Natural killer cell treated with Interleukin-12 subunit alpha and Interleukin-12 subunit beta and Interleukin-15 and Interleukin-18, amount 100 ng/mL, for 72 hours (primary cell): ENCODE measurements at regions not wholly inside any gene's neighbourhood (a gene's known extent, or its start where the extent isn't known, plus 50 kb on each side); places are given as distances from the start of the nearest gene placed in this dataset.

Experiments used
- ATAC-seq, 2 donors: fragments of 150-1000 bp; cut with Tn5 transposase in 1 of 2; sonication (Bioruptor Pico), chemical (Tn5 transposase) in 1 of 2; 2 replicates each; pipeline ENCODE4 v1.10.0; 2021
- DNase-seq: peaks from one replicate; pipeline ENCODE4 v3.0.0; 2022; ENCODE audit warnings: low spot score
- H3K27ac Mint-ChIP-seq, 2 donors: 1 replicate in 1 of 2; 2 replicates in 1 of 2; pipeline ENCODE4 v1.8.0; 2022; ENCODE audit warnings: mixed read lengths in 2 of 2, mild to moderate bottlenecking in 1 of 2, moderate library complexity in 1 of 2
- H3K27me3 Mint-ChIP-seq, 2 donors: 1 replicate in 1 of 2; 2 replicates in 1 of 2; pipeline ENCODE4 v1.8.0; 2022; ENCODE audit warnings: mixed read lengths in 2 of 2
- H3K36me3 Mint-ChIP-seq: one replicate; pipeline ENCODE4 v1.8.0; 2022; ENCODE audit warnings: mixed read lengths
- H3K4me1 Mint-ChIP-seq, 2 donors: 1 replicate in 1 of 2; 2 replicates in 1 of 2; pipeline ENCODE4 v1.8.0; 2022; ENCODE audit warnings: low read depth in 2 of 2, mixed read lengths in 2 of 2, mild to moderate bottlenecking in 1 of 2
- H3K4me3 Mint-ChIP-seq: one replicate; pipeline ENCODE4 v1.8.0; 2022; ENCODE audit warnings: mixed read lengths
- H3K9me3 Mint-ChIP-seq: 2 replicates; pipeline ENCODE4 v1.8.0; 2022; ENCODE audit warnings: mixed read lengths

DNA sequence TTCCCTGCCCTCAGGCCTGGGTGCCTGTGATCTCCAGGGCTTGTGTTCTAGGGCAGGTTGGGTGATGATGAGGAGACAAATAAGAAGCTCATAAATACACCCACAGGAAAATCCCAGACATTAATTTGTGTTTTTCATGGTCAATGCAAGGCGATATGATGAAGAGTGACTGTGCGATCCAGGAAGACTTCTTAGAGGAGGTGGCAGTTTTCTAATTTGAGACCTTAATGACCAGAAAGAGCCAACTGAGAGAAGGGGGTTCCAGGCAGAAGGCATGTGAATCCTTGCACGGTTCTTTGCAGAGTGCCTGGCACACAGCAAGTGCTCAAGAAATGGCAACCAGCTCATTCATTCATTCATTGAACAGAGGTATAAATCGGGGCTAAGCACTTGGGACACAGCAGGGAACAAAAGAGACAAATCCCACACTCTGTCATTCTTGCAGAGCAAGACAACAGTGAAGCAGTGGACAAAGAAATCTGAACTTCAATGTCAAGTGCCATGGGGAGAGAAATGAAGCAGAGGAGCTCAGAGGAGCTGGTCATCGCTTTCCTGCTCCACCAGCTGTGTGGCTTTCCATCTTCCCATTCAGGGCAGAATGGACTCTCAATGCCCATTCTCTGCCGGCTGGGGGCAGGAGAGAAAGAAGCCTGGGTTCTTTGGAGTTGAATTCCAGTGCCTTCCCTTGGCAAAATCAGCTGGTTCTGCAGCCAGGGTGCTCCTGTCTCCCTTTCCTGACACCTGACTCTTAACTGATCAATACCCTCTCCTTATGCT lies 128.3 kb downstream of the AACS start:
- no peak for DNase-seq
- H3K36me3 Mint-ChIP-seq = no peaks in the 10 kb centered on the region
- no peaks in the 10 kb centered on the region for H3K9me3 Mint-ChIP-seq
- H3K4me1 Mint-ChIP-seq = no peaks in the 10 kb centered on the region
- ATAC-seq = no peak
- H3K27ac Mint-ChIP-seq = no peak overlapping the region
- H3K4me3 Mint-ChIP-seq = no peak overlapping the region
- peaks cover 59 to 64% of the 10 kb centered on the region in 2 donors for H3K27me3 Mint-ChIP-seq

GRCh38 chr12:125194163-125194773 lies 129.0 kb downstream of the AACS start:
- ATAC-seq = no peak

DNA sequence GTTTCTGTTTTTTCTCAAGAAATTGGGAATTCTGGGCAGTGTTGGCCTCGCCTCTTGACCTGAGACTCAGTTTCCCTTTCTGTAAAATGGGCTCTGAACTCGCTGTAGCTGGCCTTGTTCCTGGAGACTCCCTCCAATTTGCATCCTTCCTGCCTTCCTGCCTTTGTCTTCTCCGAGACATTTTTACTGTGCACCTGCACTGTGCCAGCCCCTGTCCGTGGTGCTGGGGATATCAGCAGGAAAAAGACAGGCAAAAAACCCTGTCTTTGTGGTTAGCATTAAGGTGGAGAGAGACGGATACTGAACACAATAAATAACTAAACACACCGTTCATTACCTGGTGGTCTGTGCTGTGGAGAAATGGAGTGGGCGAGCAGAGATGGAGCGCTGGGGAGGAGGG lies 129.8 kb downstream of the AACS start:
- no peaks in the 10 kb centered on the region for H3K4me1 Mint-ChIP-seq
- no peaks in the 10 kb centered on the region for H3K9me3 Mint-ChIP-seq
- ATAC-seq (no peak), DNase-seq (no peak)
- H3K4me3 Mint-ChIP-seq = no peak overlapping the region
- no peak overlapping the region for H3K27ac Mint-ChIP-seq
- H3K36me3 Mint-ChIP-seq = no peaks in the 10 kb centered on the region
- peaks cover 62 to 64% of the 10 kb centered on the region in 2 donors for H3K27me3 Mint-ChIP-seq

More at GRCh38 chr12:125194163-125194773, 129.0 kb downstream of the AACS start:
- H3K27me3 Mint-ChIP-seq = peaks cover 58 to 61% of the 10 kb centered on the region in 2 donors
- no peaks in the 10 kb centered on the region for H3K4me1 Mint-ChIP-seq
- no peaks in the 10 kb centered on the region for H3K9me3 Mint-ChIP-seq
- H3K4me3 Mint-ChIP-seq = no peak overlapping the region
- H3K27ac Mint-ChIP-seq = no peak overlapping the region
- H3K36me3 Mint-ChIP-seq = no peaks in the 10 kb centered on the region
- DNase-seq = peak; percentile 12

- DNase-seq (no peak), ATAC-seq (no peak)
- Mint-ChIP-seq H3K27ac (no peak overlapping the region), H3K9me3 (no peaks in the 10 kb centered on the region), H3K36me3 (no peaks in the 10 kb centered on the region), H3K4me3 (no peak overlapping the region), H3K27me3 (peaks cover 53 to 70% of the 10 kb centered on the region in 2 donors), H3K4me1 (no peaks in the 10 kb centered on the region)
These were observed 132.1 kb downstream of the AACS start for GRCh38 chr12:125197326-125197725.

- H3K27me3 Mint-ChIP-seq = peaks cover 43 to 67% of the 10 kb centered on the region in 2 donors
- H3K4me3 Mint-ChIP-seq = no peak overlapping the region
- no peaks in the 10 kb centered on the region for H3K36me3 Mint-ChIP-seq
- no peak overlapping the region for H3K27ac Mint-ChIP-seq
- no peaks in the 10 kb centered on the region for H3K9me3 Mint-ChIP-seq
- ATAC-seq = no peak
- H3K4me1 Mint-ChIP-seq = no peaks in the 10 kb centered on the region
- no peak for DNase-seq
These were observed 133.4 kb downstream of the AACS start for GRCh38 chr12:125198652-125199051.

- no peak for DNase-seq
- ATAC-seq = no peak
- Mint-ChIP-seq H3K27ac (no peak overlapping the region), H3K4me3 (no peak overlapping the region), H3K4me1 (no peaks in the 10 kb centered on the region), H3K36me3 (no peaks in the 10 kb centered on the region), H3K27me3 (peaks cover 27 to 57% of the 10 kb centered on the region in 2 donors), H3K9me3 (no peaks in the 10 kb centered on the region)
These were observed 135.9 kb downstream of the AACS start for GRCh38 chr12:125201090-125201489.

GRCh38 chr12:125201940-125202339 lies 136.7 kb downstream of the AACS start:
- ATAC-seq (no peak), DNase-seq (no peak)
- Mint-ChIP-seq H3K36me3 (no peaks in the 10 kb centered on the region), H3K9me3 (no peaks in the 10 kb centered on the region), H3K27me3 (peaks cover 28 to 60% of the 10 kb centered on the region in 2 donors), H3K4me3 (no peak overlapping the region), H3K4me1 (no peaks in the 10 kb centered on the region), H3K27ac (no peak overlapping the region)

- no peaks in the 10 kb centered on the region for H3K9me3 Mint-ChIP-seq
- peaks cover 24 to 60% of the 10 kb centered on the region in 2 donors for H3K27me3 Mint-ChIP-seq
- no peak overlapping the region for H3K4me3 Mint-ChIP-seq
- DNase-seq (no peak), ATAC-seq (no peak)
- no peaks in the 10 kb centered on the region for H3K4me1 Mint-ChIP-seq
- no peaks in the 10 kb centered on the region for H3K36me3 Mint-ChIP-seq
- no peak overlapping the region for H3K27ac Mint-ChIP-seq
These were observed 137.2 kb downstream of the AACS start for GRCh38 chr12:125202421-125202820.

DNA sequence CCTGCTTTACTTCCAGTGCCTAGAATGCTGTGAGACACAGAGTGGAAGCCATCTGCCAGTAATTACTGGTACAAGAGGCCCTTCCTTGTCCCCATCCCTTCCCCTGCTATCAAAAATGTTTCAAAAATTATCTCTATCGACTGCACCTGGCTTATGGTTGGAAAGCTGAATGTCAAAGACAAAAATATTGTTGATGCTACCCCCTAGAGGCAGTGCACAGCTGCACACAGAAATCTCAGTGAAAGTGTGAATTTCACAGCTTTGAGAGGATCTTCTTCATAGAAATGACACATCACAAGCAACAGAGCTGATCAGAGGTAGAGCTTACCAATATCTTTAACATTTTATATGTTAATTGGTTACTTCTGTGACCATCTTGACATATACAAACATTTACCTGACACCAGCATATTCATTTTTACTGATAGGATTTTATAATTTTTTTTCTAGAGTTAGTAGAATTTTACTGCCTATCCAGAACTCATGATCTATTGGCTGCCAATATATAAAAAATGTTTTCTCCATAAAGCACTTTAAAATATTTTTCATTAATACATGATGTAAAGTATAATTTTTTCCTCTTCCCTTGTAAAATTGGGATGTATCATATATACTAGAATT lies 138.0 kb downstream of the AACS start:
- peak in 1 of 2 donors; percentile 41 for ATAC-seq
- H3K4me3 Mint-ChIP-seq = no peak overlapping the region

DNA sequence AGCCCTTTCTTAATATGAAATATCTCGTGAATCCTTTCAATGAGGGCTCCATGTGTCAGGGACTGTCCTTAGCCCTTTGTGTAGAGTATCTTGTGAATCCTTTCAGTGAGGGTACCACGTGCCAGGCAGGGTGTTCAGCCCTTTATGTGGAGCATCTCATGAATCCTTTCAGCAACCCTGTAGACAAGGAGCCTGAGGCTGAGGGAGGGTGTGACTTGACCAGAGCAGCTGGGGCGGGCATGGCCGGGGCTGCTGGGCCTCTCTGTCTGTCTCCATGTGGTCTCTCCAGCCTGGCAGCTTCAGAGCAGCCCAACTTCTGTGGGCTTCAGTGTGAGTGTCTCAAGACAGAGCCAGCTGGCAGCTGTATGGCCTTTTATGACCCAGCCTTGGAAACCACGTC lies 140.2 kb downstream of the AACS start:
- DNase-seq (no peak), ATAC-seq (peak in 1 of 2 donors; percentile 40)
- H3K27ac Mint-ChIP-seq = no peak overlapping the region
- H3K4me3 Mint-ChIP-seq = no peak overlapping the region
- H3K36me3 Mint-ChIP-seq = no peaks in the 10 kb centered on the region
- H3K4me1 Mint-ChIP-seq = peaks cover 0 to 6% of the 10 kb centered on the region in 2 donors
- peaks cover 21 to 51% of the 10 kb centered on the region in 2 donors for H3K27me3 Mint-ChIP-seq
- H3K9me3 Mint-ChIP-seq = no peaks in the 10 kb centered on the region

More for the DNA sequence above, 138.0 kb downstream of the AACS start:
- Mint-ChIP-seq H3K27ac (no peak overlapping the region), H3K27me3 (peaks cover 24 to 59% of the 10 kb centered on the region in 2 donors), H3K36me3 (no peaks in the 10 kb centered on the region), H3K4me1 (no peaks in the 10 kb centered on the region), H3K9me3 (no peaks in the 10 kb centered on the region)
- no peak for DNase-seq

DNA sequence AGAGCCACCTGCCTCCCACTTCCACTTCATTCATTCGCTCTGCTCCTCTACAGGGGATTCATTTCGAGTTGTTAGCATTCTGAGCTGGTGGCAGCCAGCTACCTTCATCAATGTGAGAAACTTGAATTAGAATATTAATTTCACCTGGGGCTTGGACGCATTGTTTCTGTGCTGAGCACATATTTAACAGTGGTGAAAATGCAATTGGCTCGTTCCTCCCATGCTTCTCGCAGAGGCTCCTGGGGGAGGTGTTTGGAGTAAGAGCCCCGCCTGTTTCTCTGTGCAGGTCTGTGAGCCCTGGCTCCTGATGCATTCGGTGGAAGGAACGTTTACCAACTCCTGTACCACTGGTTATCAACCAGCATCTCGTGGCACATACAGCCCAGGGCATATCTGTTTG lies 141.5 kb downstream of the AACS start:
- Mint-ChIP-seq H3K27me3 (peaks cover 21 to 42% of the 10 kb centered on the region in 2 donors), H3K4me1 (peaks cover 0 to 8% of the 10 kb centered on the region in 2 donors), H3K36me3 (no peaks in the 10 kb centered on the region), H3K9me3 (no peaks in the 10 kb centered on the region), H3K27ac (no peak overlapping the region), H3K4me3 (no peak overlapping the region)
- DNase-seq = no peak
- ATAC-seq = no peak

DNA sequence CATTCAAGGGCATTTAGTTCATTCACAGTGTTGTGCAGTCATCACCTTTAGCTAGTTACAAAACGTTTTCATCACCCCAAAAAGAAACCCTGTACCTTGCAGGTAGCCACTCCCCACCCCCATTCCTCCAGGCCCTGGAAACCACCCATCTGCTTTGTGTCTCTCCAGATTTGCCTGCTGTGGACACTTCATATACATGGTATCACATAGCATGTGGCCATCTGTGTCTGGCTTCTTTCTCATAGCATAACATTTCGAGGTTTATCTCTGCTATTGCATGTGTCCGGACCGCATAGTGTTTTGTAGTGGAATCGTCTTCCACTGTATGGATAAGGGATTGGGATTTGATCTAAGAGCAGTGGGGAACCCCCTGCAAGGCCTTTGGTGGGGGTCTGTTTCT lies 143.1 kb downstream of the AACS start:
- Mint-ChIP-seq H3K36me3 (no peaks in the 10 kb centered on the region), H3K9me3 (no peaks in the 10 kb centered on the region), H3K4me1 (peaks cover 0 to 8% of the 10 kb centered on the region in 2 donors), H3K27ac (no peak overlapping the region), H3K4me3 (no peak overlapping the region), H3K27me3 (peaks cover 26 to 27% of the 10 kb centered on the region in 2 donors)
- ATAC-seq (no peak), DNase-seq (no peak)

DNA sequence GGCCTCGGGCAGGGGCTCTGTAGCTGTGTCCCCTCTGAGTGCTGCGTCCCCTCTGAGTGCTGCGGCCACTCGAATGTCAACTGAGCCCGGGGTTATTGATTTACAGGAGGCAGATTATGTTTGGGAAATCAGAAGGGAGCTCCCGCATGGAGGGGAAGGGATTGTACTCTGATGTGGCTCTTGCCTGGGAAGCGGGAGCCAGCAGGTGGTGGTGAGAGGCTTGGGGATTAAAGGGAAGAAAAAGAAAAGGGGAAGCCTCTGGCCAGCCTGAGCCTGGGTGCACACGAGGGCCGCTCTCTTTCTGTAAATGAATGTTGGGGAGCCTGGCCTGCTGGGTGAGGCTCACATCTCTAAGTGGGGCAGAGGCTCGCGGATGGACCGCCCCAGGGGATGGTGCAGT lies 143.7 kb downstream of the AACS start:
- H3K4me3 Mint-ChIP-seq = no peak overlapping the region
- H3K36me3 Mint-ChIP-seq = no peaks in the 10 kb centered on the region
- H3K9me3 Mint-ChIP-seq = no peaks in the 10 kb centered on the region
- H3K27me3 Mint-ChIP-seq = peaks cover 25 to 27% of the 10 kb centered on the region in 2 donors
- peaks cover 0 to 8% of the 10 kb centered on the region in 2 donors for H3K4me1 Mint-ChIP-seq
- DNase-seq = no peak
- ATAC-seq = peak in 1 of 2 donors; percentile 32
- no peak overlapping the region for H3K27ac Mint-ChIP-seq
